ENCODE measurements at regions not wholly inside any gene's neighbourhood (a gene's known extent, or its start where the extent isn't known, plus 50 kb on each side); places are given as distances from the start of the nearest gene placed in this dataset.
"Not testable (repeated sequence)": the region's sequence is repeated elsewhere in the genome, so short reads cannot be mapped to it uniquely, and the experiment has no call there.

DNA sequence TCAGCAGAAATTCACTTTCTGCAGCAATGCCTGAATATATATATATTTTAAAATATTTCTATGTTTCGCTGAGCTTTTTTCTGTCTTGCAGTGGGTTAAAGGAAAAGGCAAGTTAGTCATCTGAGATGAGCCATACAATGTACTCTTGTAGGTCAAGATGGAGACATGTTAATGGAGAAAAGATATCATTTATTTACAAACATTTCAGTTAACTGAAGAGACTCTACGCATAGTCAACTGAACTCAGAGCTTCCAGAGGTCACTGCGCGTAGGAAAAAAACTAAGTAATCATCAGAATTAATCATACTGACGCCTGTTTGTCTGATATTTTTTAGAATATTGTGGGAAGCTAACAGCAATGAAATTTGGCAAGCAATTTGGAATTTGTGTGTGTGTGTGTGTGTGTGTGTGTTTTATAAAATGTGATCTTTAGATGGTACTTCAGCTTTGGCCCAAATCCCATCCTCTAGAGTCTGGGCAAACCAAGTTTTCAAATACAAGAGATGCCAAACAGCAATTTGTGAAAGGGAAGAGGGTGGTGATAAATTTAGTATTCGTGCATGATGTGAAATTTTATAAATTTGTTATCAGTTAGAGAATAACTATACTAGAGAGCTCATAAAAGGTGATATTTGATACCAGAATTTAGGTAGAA lies 193.9 kb upstream of the AGR3 start:
- no peak for DNase-seq (ENCODE audit: low read depth, low spot score)
- no peak overlapping the region for H3K27ac ChIP-seq

GRCh38 chr7:17078298-17078697 lies 196.5 kb upstream of the AGR3 start:
- no peak for DNase-seq (ENCODE audit: low read depth, low spot score)
- H3K27ac ChIP-seq, result no peak overlapping the region

DNA sequence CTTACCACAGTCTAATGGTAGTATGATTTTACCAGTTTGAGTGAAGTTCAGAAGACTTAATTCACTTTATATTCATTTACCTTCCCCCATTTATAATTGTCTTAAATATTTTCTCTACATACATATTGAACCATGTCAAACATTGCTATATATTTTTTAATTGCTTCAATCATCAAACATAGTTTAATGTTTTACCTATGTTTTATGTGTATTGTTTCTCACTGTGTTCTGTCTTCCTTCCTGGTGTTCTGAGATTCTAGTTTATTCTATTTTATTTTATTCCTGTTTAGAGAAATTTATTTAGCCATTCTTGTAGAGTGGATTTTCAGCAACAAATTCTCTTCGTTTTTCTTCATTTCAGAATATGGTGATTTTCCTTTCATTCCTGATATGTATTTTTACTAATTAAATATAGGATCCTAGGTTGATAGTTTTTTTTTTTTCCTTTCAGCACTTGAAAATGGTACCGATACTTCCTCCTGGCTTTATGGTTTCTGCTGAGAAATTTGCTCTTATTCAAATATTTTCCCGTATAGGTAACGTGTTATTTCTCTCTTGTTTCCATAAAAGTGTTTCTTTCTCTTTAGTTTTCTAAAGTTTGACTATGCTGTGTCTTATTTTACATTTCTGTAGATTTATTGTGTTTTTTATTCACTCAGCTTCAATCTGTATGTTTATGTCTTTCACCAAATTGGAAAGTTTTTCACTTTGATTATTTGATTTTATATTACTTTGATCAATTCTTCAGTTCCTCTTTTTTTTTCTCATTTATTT lies 201.8 kb upstream of the AGR3 start:
- H3K27ac ChIP-seq, result no peak overlapping the region
- DNase-seq (ENCODE audit: low read depth, low spot score), result no peak

GRCh38 chr7:17084166-17084475 lies 202.3 kb upstream of the AGR3 start:
- DNase-seq (ENCODE audit: low read depth, low spot score), result no peak
- H3K27ac ChIP-seq, result no peak overlapping the region

DNA sequence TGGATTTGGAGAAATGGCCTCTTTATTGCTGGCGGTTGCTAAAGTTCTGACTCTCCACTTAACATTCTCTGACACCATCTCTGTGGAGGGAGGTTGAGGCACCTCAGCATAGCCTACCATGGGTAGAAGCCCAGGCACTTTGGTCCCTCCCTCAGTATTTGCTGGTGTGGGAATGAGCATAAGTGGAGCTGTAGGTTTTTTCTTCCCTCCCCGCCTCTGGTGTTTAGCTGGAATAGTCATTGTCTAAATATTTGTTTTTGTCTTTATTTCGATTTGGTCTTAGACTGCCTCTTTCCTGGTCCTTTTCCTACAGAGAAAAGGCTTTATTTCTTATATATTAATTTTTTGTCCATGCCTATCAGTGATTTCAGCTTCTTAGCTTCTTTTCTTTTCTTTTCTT lies 203.4 kb upstream of the AGR3 start:
- no peak for DNase-seq (ENCODE audit: low read depth, low spot score)
- no peak overlapping the region for H3K27ac ChIP-seq

DNA sequence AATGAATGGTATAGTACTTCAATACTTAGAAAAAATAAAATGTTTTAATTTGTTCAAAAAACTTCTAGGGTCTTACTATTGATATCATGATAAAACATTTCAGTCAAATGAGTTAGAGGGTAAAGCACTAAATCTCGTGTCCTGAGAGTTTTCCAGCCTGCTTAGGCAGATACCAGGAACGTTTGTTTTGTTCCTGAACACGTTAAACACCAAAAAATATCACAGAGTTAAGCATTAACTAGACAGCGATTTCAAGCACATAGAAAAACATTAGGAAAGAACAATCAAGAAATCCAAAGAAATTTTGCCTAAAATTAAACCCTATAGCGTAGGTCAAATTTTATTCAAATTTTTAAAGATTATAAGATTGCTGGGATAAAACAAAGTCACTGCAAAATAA lies 204.6 kb upstream of the AGR3 start:
- no peak for DNase-seq (ENCODE audit: low read depth, low spot score)
- no peak overlapping the region for H3K27ac ChIP-seq

DNA sequence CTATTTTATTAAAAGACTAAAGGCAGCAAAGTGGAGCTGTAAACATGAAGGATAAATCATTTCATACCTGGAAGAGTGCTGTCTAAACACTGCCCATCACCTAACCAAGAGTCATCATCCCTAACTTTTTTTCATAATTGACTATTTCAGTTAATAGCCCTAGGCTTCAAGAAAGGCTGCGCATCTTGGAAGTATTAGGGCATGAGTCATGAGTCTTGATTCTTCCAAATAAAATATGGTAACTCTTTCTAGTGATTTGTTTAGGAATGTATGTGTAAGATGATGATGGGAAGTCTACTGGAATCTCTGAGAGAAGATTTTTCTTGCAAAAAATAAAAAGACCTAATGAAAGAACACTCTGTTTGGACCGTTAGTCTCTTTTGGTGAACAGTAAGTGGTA lies 207.7 kb upstream of the AHR start:
- no peak overlapping the region for H3K27ac ChIP-seq
- peak; percentile 8 for DNase-seq (ENCODE audit: low read depth, low spot score)

GRCh38 chr7:17093461-17093860 lies 205.0 kb upstream of the AHR start:
- no peak for DNase-seq (ENCODE audit: low read depth, low spot score)
- H3K27ac ChIP-seq, result no peak overlapping the region

- peak; percentile 100 for DNase-seq (ENCODE audit: low read depth, low spot score)
- peak overlapping the region; percentile 64 for H3K27ac ChIP-seq
These were observed 203.4 kb upstream of the AHR start for GRCh38 chr7:17094963-17095574.

- peak overlapping the region; percentile 64 for H3K27ac ChIP-seq
- DNase-seq (ENCODE audit: low read depth, low spot score), result no peak
These were observed 202.5 kb upstream of the AHR start for GRCh38 chr7:17095931-17096330.

GRCh38 chr7:17097668-17098297 lies 200.7 kb upstream of the AHR start:
- no peak overlapping the region for H3K27ac ChIP-seq
- DNase-seq (ENCODE audit: low read depth, low spot score), result no peak

- peak overlapping the region; percentile 36 for H3K27ac ChIP-seq
- no peak for DNase-seq (ENCODE audit: low read depth, low spot score)
These were observed 199.9 kb upstream of the AHR start for GRCh38 chr7:17098515-17098914.

GRCh38 chr7:17099083-17099973 lies 199.1 kb upstream of the AHR start:
- peak overlapping the region; percentile 36 for H3K27ac ChIP-seq
- peak; percentile 86 for DNase-seq (ENCODE audit: low read depth, low spot score)

- H3K27ac ChIP-seq, result peak overlapping the region; percentile 36
- not testable (repeated sequence) for DNase-seq (ENCODE audit: low read depth, low spot score)
These were observed 198.4 kb upstream of the AHR start for GRCh38 chr7:17099974-17100509.

- no peak overlapping the region for H3K27ac ChIP-seq
- no peak for DNase-seq (ENCODE audit: low read depth, low spot score)
These were observed 197.2 kb upstream of the AHR start for GRCh38 chr7:17101207-17101696.

DNA sequence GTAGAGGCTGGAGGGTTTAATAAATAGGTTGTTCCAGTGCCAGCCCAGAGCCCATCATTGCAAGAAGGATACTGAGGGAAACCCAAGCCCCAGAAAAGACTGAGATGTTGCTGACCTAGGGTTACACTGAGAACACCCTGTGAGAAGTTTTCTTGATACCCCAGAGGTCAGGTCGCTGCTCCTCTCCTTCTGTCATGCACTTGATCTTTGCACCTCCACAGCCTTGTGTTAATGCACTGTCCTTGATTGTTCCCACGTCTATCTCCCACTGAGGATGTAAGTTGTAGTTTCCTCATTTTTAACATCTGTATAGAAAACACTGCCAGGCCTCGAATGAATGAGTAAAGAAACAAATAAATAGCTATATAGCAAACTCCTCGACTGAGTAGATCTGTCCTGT lies 195.3 kb upstream of the AHR start:
- DNase-seq (ENCODE audit: low read depth, low spot score), result no peak
- no peak overlapping the region for H3K27ac ChIP-seq

DNA sequence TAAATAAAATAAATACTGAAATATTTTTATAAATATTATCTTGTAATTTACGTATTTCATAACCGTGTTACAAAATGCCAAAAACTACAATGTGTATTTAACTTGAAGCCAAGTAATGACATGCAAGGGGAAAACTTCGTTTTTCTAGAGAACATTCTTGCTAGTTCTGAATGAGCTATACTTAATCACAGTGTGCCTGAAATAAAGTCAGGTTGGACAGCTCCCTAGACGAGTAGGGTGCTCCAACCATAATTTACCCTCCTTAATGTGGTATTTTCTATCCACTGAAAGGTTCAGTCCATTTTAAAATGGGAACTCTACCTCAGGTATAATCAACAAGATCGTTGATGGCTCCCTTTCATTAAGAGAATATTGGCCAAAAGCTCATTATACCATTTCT lies 194.5 kb upstream of the AHR start:
- no peak for DNase-seq (ENCODE audit: low read depth, low spot score)
- H3K27ac ChIP-seq, result no peak overlapping the region

DNA sequence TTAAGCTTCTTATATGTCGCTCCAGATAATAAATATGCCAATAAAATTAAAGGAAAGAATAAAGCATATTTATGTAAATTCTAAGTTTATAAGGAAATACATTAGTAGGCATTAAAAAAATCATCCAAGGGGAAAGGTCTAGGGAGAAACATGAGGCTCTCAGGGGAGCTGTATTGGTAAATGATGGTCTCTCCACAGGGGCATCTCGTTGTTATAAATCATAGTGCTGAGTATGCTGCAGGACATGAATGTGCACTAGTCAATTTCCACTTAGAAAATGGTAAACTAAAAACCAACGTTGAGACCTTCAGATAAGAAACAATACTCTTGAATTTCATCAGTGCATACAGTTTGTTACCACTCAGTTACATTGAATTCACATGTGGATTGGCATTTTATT lies 194.0 kb upstream of the AHR start:
- no peak overlapping the region for H3K27ac ChIP-seq
- no peak for DNase-seq (ENCODE audit: low read depth, low spot score)

DNA sequence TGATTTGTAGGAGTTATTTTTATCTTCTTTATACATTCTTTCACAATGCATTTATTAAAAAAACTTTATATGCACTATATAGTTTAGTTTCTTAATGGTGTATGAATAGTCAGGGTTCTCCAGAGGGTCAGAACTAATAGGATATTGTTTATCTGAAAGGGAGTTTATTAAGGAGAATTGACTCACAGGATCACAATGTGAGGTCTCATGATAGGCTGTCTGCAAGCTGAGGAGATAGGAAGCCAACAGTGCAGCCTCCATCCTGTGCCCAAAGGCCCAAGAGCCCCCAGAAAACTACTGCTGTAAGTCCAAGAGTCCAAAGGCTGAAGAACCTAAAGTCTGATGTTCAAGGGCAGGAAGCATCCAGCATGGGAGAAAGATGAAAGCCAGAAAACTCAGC lies 192.8 kb upstream of the AHR start:
- no peak overlapping the region for H3K27ac ChIP-seq
- no peak for DNase-seq (ENCODE audit: low read depth, low spot score)

DNA sequence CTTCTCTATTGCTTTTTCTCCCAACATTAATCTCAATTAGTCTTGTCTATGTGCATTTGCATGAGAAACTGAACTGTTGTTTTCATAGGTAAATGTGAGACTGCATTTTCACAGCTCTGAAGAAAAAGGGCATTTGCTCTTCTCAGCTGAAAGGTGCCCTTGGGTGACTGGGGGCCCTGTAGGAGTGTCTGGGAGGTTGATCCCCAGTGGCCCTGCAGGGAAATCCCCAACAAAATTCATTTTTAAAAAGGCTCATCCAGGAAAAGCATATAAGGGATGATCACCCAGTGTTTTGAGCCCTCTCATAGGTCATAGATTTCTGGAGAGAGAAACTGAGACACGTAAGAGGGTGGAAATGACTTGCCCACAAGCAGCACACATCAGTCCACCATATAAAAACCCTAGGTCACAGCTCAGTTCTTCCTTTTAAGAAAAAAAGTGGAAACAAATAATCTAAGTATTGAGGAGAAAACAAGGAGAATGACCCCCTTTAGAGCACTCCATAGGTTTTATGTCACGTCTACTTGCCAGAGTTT lies 190.3 kb upstream of the AHR start:
- H3K27ac ChIP-seq, result no peak overlapping the region
- DNase-seq (ENCODE audit: low read depth, low spot score), result no peak

All from epithelial cell of prostate (primary cell).